SK-N-MC (cell line): ENCODE measurements at regions not wholly inside any gene's neighbourhood (a gene's known extent, or its start where the extent isn't known, plus 50 kb on each side); places are given as distances from the start of the nearest gene placed in this dataset.
"Not testable (repeated sequence)": the region's sequence is repeated elsewhere in the genome, so short reads cannot be mapped to it uniquely, and the experiment has no call there.

Experiments used
- DNase-seq: peaks from one replicate; pipeline ENCODE4 v3.0.0-alpha.2; 2011; ENCODE audit warnings: low read depth, low spot score
- H3K27ac ChIP-seq: fragments of 200-600 bp; sonication (generic); 2 replicates; pipeline ENCODE4 v1.5.1; 2016; ENCODE audit warnings: mixed run types
- H3K36me3 ChIP-seq: fragments of 200-600 bp; sonication (generic); 2 replicates; pipeline ENCODE4 v1.6.1; 2017; ENCODE audit warnings: antibody characterized with exemption, low read length, mixed read lengths; ENCODE audit not compliant: insufficient read depth
- H3K4me3 ChIP-seq: fragments of 200-600 bp; sonication (generic); 2 replicates; pipeline ENCODE4 v1.5.1; 2016
- H3K9ac ChIP-seq: fragments of 200-600 bp; sonication (generic); 2 replicates; pipeline ENCODE4 v1.8.0; 2017; ENCODE audit warnings: mixed run types, mixed read lengths; ENCODE audit not compliant: insufficient read length
- H3K9me3 ChIP-seq: fragments of 200-600 bp; sonication (generic); 2 replicates; pipeline ENCODE4 v1.6.1; 2017; ENCODE audit warnings: low read depth, mild to moderate bottlenecking, antibody characterized with exemption, low read length, moderate library complexity, mixed read lengths
- EZH2 ChIP-seq: fragments of 200-600 bp; sonication (generic); IDR thresholded peaks from one replicate; pipeline ENCODE4 v1.6.1; 2017; ENCODE audit warnings: antibody characterized with exemption
- FOXP2 ChIP-seq: optimal IDR thresholded peaks from 2 replicates; pipeline ENCODE3; 2011; ENCODE audit warnings: mild to moderate bottlenecking, moderate library complexity; ENCODE audit not compliant: insufficient read depth; ENCODE audit errors: extremely low read length, control extremely low read depth
- POLR2AphosphoS5 ChIP-seq: IDR thresholded peaks from 2 replicates; pipeline ENCODE4 v1.6.1; 2012; ENCODE audit warnings: mild to moderate bottlenecking, low read depth, low read length, borderline replicate concordance

- Histone ChIP-seq H3K9ac (no peak overlapping the region), H3K4me3 (no peak overlapping the region), H3K9me3 (no peaks in the 10 kb centered on the region), H3K27ac (no peak overlapping the region), H3K36me3 (no peaks in the 10 kb centered on the region)
- DNase-seq = no peak
- no peak for TF ChIP-seq EZH2
- no peak for TF ChIP-seq POLR2AphosphoS5
- no peak for TF ChIP-seq FOXP2
These were observed 158.0 kb upstream of the APC start for GRCh38 chr5:112579599-112580170.

- Histone ChIP-seq H3K4me3 (no peak overlapping the region), H3K27ac (no peak overlapping the region), H3K9me3 (no peaks in the 10 kb centered on the region), H3K9ac (no peak overlapping the region), H3K36me3 (no peaks in the 10 kb centered on the region)
- no peak for DNase-seq
- TF ChIP-seq POLR2AphosphoS5 (no peak), EZH2 (no peak), FOXP2 (no peak)
These were observed 155.8 kb upstream of the APC start for GRCh38 chr5:112581811-112582320.

- Histone ChIP-seq H3K9ac (no peak overlapping the region), H3K9me3 (no peaks in the 10 kb centered on the region), H3K4me3 (no peak overlapping the region), H3K36me3 (no peaks in the 10 kb centered on the region), H3K27ac (no peak overlapping the region)
- DNase-seq = no peak
- no peak for TF ChIP-seq EZH2
- no peak for TF ChIP-seq FOXP2
- no peak for TF ChIP-seq POLR2AphosphoS5
These were observed 154.5 kb upstream of the APC start for GRCh38 chr5:112583166-112583565.

GRCh38 chr5:112584781-112585180, 152.9 kb upstream of the APC start:
- Histone ChIP-seq H3K27ac (no peak overlapping the region), H3K9ac (no peak overlapping the region), H3K4me3 (no peak overlapping the region), H3K9me3 (no peaks in the 10 kb centered on the region), H3K36me3 (no peaks in the 10 kb centered on the region)
- TF ChIP-seq EZH2 (no peak), POLR2AphosphoS5 (no peak), FOXP2 (no peak)
- DNase-seq = no peak

GRCh38 chr5:112586596-112587062, 151.1 kb upstream of the APC start:
- no peak for DNase-seq
- Histone ChIP-seq H3K4me3 (no peak overlapping the region), H3K9ac (no peak overlapping the region), H3K9me3 (no peaks in the 10 kb centered on the region), H3K36me3 (no peaks in the 10 kb centered on the region), H3K27ac (no peak overlapping the region)
- TF ChIP-seq EZH2 = no peak
- TF ChIP-seq POLR2AphosphoS5 = no peak
- TF ChIP-seq FOXP2 = no peak

- H3K4me3 ChIP-seq, H3K9me3 ChIP-seq, DNase-seq, H3K36me3 ChIP-seq, H3K9ac ChIP-seq, H3K27ac ChIP-seq: not testable (repeated sequence)
These were observed 146.8 kb upstream of the APC start for GRCh38 chr5:112590858-112591257.

GRCh38 chr5:112594095-112594850, 143.4 kb upstream of the APC start:
- peak overlapping the region; percentile 63 for H3K4me3 ChIP-seq
- peak overlapping the region; percentile 32; the same call in 1 of the 2 replicates for H3K27ac ChIP-seq
- TF ChIP-seq EZH2 (no peak), FOXP2 (peak; percentile 99), POLR2AphosphoS5 (no peak)
- no peaks in the 10 kb centered on the region for H3K9me3 ChIP-seq
- H3K36me3 ChIP-seq = no peaks in the 10 kb centered on the region
- peak; percentile 39 for DNase-seq
- H3K9ac ChIP-seq = no peak overlapping the region

GRCh38 chr5:112594941-112595340, 142.7 kb upstream of the APC start:
- H3K27ac ChIP-seq = no peak overlapping the region
- DNase-seq = no peak
- H3K36me3 ChIP-seq = no peaks in the 10 kb centered on the region
- no peaks in the 10 kb centered on the region for H3K9me3 ChIP-seq
- H3K9ac ChIP-seq = no peak overlapping the region
- no peak overlapping the region for H3K4me3 ChIP-seq
- no peak for TF ChIP-seq FOXP2
- TF ChIP-seq POLR2AphosphoS5 = no peak
- no peak for TF ChIP-seq EZH2
